ENCODE measurements at regions not wholly inside any gene's neighbourhood (a gene's known extent, or its start where the extent isn't known, plus 50 kb on each side); places are given as distances from the start of the nearest gene placed in this dataset.

GRCh38 chr4:22970665-22971064 lies 277.9 kb downstream of the GBA3 start:
- intact Hi-C loops (cut with micrococcal nuclease): no loop called here
- Mint-ChIP-seq H3K9me3 (ENCODE audit: unreplicated experiment) (peaks cover 8% of the 10 kb centered on the region), H3K4me1 (ENCODE audit: insufficient read depth, unreplicated experiment) (peaks cover 22% of the 10 kb centered on the region)

GRCh38 chr4:22969287-22969896 lies 276.7 kb downstream of the GBA3 start:
- peaks cover 22% of the 10 kb centered on the region for H3K4me1 Mint-ChIP-seq (ENCODE audit: insufficient read depth, unreplicated experiment)
- no peak overlapping the region for H3K27ac Mint-ChIP-seq (ENCODE audit: low read depth, unreplicated experiment)
- ChIA-PET CTCF (interaction anchor here (0.7 to 1.1 kb wide), 2 partner anchors 1158 to 1240 kb away, joined by 3 to 4 read pairs; no protein-coding TSS in a partner anchor), POLR2A (interaction anchor here (0.7 kb wide), 1 partner anchor 463 kb away, joined by 3 read pairs; no protein-coding TSS in a partner anchor)
- H3K4me3 Mint-ChIP-seq (ENCODE audit: unreplicated experiment): no peak overlapping the region
- intact Hi-C loops (cut with micrococcal nuclease): no loop called here
- no peaks in the 10 kb centered on the region for H3K27me3 Mint-ChIP-seq (ENCODE audit: insufficient read depth, unreplicated experiment)
- TF ChIP-seq CTCF (IDR thresholded peaks at IDR 0.05; ENCODE audit: unreplicated experiment): no peak
- DNase-seq (ENCODE audit: unreplicated experiment): peak; percentile 21
- H3K9me3 Mint-ChIP-seq (ENCODE audit: unreplicated experiment): peaks cover 8% of the 10 kb centered on the region
- H3K36me3 Mint-ChIP-seq (ENCODE audit: insufficient read depth, unreplicated experiment): no peaks in the 10 kb centered on the region
- BruUV-seq (replicated peaks): no TSS peak

More at GRCh38 chr4:22970665-22971064, 277.9 kb downstream of the GBA3 start:
- CTCF ChIA-PET: interaction anchor here (0.6 to 1.4 kb wide), 2 partner anchors 9 to 1944 kb away, joined by 3 to 5 read pairs; no protein-coding TSS in a partner anchor
- no TSS peak for BruUV-seq (replicated peaks)
- no peaks in the 10 kb centered on the region for H3K27me3 Mint-ChIP-seq (ENCODE audit: insufficient read depth, unreplicated experiment)
- no peak for TF ChIP-seq CTCF (IDR thresholded peaks at IDR 0.05; ENCODE audit: unreplicated experiment)
- H3K4me3 Mint-ChIP-seq (ENCODE audit: unreplicated experiment): no peak overlapping the region
- H3K27ac Mint-ChIP-seq (ENCODE audit: low read depth, unreplicated experiment): no peak overlapping the region
- no peaks in the 10 kb centered on the region for H3K36me3 Mint-ChIP-seq (ENCODE audit: insufficient read depth, unreplicated experiment)
- no peak for DNase-seq (ENCODE audit: unreplicated experiment)
- POLR2A ChIA-PET: no interaction called here

- no TSS peak for BruUV-seq (replicated peaks)
- no peak overlapping the region for H3K4me3 Mint-ChIP-seq (ENCODE audit: unreplicated experiment)
- peak; percentile 51 for TF ChIP-seq CTCF (IDR thresholded peaks at IDR 0.05; ENCODE audit: unreplicated experiment)
- peak; percentile 61 for DNase-seq (ENCODE audit: unreplicated experiment)
- no peaks in the 10 kb centered on the region for H3K27me3 Mint-ChIP-seq (ENCODE audit: insufficient read depth, unreplicated experiment)
- ChIA-PET POLR2A (no interaction called here), CTCF (interaction anchor here (0.6 to 1.2 kb wide), 2 partner anchors 8 to 184 kb away, joined by 3 read pairs; no protein-coding TSS in a partner anchor)
- H3K27ac Mint-ChIP-seq (ENCODE audit: low read depth, unreplicated experiment): no peak overlapping the region
- no peaks in the 10 kb centered on the region for H3K36me3 Mint-ChIP-seq (ENCODE audit: insufficient read depth, unreplicated experiment)
- intact Hi-C loops (cut with micrococcal nuclease): loop anchor here (2.0 kb wide), 1 partner anchor 173 kb away; no protein-coding TSS in a partner anchor
- peaks cover 5% of the 10 kb centered on the region for H3K4me1 Mint-ChIP-seq (ENCODE audit: insufficient read depth, unreplicated experiment)
- no peaks in the 10 kb centered on the region for H3K9me3 Mint-ChIP-seq (ENCODE audit: unreplicated experiment)
These were observed 269.6 kb downstream of the GBA3 start for GRCh38 chr4:22962295-22962694.

- H3K4me1 Mint-ChIP-seq (ENCODE audit: insufficient read depth, unreplicated experiment): peaks cover 5% of the 10 kb centered on the region
- POLR2A ChIA-PET: interaction anchor here (0.7 kb wide), 1 partner anchor 380 kb away, joined by 3 read pairs; no protein-coding TSS in a partner anchor
- H3K27me3 Mint-ChIP-seq (ENCODE audit: insufficient read depth, unreplicated experiment): no peaks in the 10 kb centered on the region
These were observed 266.7 kb downstream of the GBA3 start for GRCh38 chr4:22959483-22959882.

More at GRCh38 chr4:22959483-22959882, 266.7 kb downstream of the GBA3 start:
- Mint-ChIP-seq H3K36me3 (ENCODE audit: insufficient read depth, unreplicated experiment) (no peaks in the 10 kb centered on the region), H3K9me3 (ENCODE audit: unreplicated experiment) (no peaks in the 10 kb centered on the region), H3K4me3 (ENCODE audit: unreplicated experiment) (no peak overlapping the region), H3K27ac (ENCODE audit: low read depth, unreplicated experiment) (no peak overlapping the region)
- TF ChIP-seq CTCF (IDR thresholded peaks at IDR 0.05; ENCODE audit: unreplicated experiment): no peak
- intact Hi-C loops (cut with micrococcal nuclease): no loop called here
- DNase-seq (ENCODE audit: unreplicated experiment): no peak
- CTCF ChIA-PET: interaction anchor here (0.6 kb wide), 1 partner anchor 728 kb away, joined by 3 read pairs; no protein-coding TSS in a partner anchor
- BruUV-seq (replicated peaks): no TSS peak
